NCI-H2081 treated with DMSO at 0.1 percent for 48 hours (cell line): ENCODE measurements at regions not wholly inside any gene's neighbourhood (a gene's known extent, or its start where the extent isn't known, plus 50 kb on each side); places are given as distances from the start of the nearest gene placed in this dataset.

Experiments
- DNase-seq: peaks from one replicate; lab custom pipeline; 2025; lab: John Stamatoyannopoulos, UW

GRCh38 chr6:91804981-91805380 is 1218.1 kb upstream of the MAP3K7 start:
- DNase-seq = no peak

GRCh38 chr6:91802431-91802830 is 1215.6 kb upstream of the MAP3K7 start:
- no peak for DNase-seq

GRCh38 chr6:91796603-91797002 is 1209.7 kb upstream of the MAP3K7 start:
- DNase-seq = no peak

- DNase-seq = no peak
Measured at GRCh38 chr6:91788501-91788900, 1201.6 kb upstream of the MAP3K7 start.

GRCh38 chr6:91786474-91787184 is 1199.8 kb upstream of the MAP3K7 start:
- DNase-seq = no peak

- no peak for DNase-seq
Measured at GRCh38 chr6:91782802-91783201, 1195.9 kb upstream of the MAP3K7 start.

GRCh38 chr6:91781946-91782345 is 1195.1 kb upstream of the MAP3K7 start:
- DNase-seq = no peak

GRCh38 chr6:91780270-91780669 is 1193.4 kb upstream of the MAP3K7 start:
- DNase-seq = no peak

- no peak for DNase-seq
Measured at GRCh38 chr6:91761621-91762020, 1174.7 kb upstream of the MAP3K7 start.

GRCh38 chr6:91754691-91755090 is 1167.8 kb upstream of the MAP3K7 start:
- DNase-seq = no peak

- no peak for DNase-seq
Measured at GRCh38 chr6:91751526-91751925, 1164.7 kb upstream of the MAP3K7 start.

GRCh38 chr6:91744566-91744965 is 1157.7 kb upstream of the MAP3K7 start:
- DNase-seq = no peak

- DNase-seq = no peak
Measured at GRCh38 chr6:91743756-91744155, 1156.9 kb upstream of the MAP3K7 start.

- no peak for DNase-seq
Measured at GRCh38 chr6:91731939-91732338, 1145.1 kb upstream of the MAP3K7 start.

- no peak for DNase-seq
Measured at GRCh38 chr6:91730710-91731109, 1143.8 kb upstream of the MAP3K7 start.

- no peak for DNase-seq
Measured at GRCh38 chr6:91720324-91720723, 1133.5 kb upstream of the MAP3K7 start.

- no peak for DNase-seq
Measured at GRCh38 chr6:91719414-91719813, 1132.5 kb upstream of the MAP3K7 start.

- no peak for DNase-seq
Measured at GRCh38 chr6:91718198-91718597, 1131.3 kb upstream of the MAP3K7 start.

GRCh38 chr6:91717094-91717493 is 1130.2 kb upstream of the MAP3K7 start:
- no peak for DNase-seq

GRCh38 chr6:91716361-91716760 is 1129.5 kb upstream of the MAP3K7 start:
- DNase-seq = no peak

- DNase-seq = no peak
Measured at GRCh38 chr6:91715171-91715805, 1128.4 kb upstream of the MAP3K7 start.

- no peak for DNase-seq
Measured at GRCh38 chr6:91713911-91714310, 1127.0 kb upstream of the MAP3K7 start.

- DNase-seq = no peak
Measured at GRCh38 chr6:91711518-91711917, 1124.6 kb upstream of the MAP3K7 start.

GRCh38 chr6:91710342-91710741 is 1123.5 kb upstream of the MAP3K7 start:
- no peak for DNase-seq
